ENCODE measurements at regions not wholly inside any gene's neighbourhood (a gene's known extent, or its start where the extent isn't known, plus 50 kb on each side); places are given as distances from the start of the nearest gene placed in this dataset.

- WGBS, 2 donors = 88 to 92% methylated on average over 2 of the region's 2 CpGs
- H3K27me3 ChIP-seq = no peaks in the 10 kb centered on the region
- no peak for DNase-seq
- TF ChIP-seq POLR2AphosphoS5 (IDR thresholded peaks at IDR 0.05) (no peak), EP300 (IDR thresholded peaks at IDR 0.05) (no peak)
- intact Hi-C loops (cut with DNase I) = no loop called here
- H3K4me1 ChIP-seq = no peaks in the 10 kb centered on the region
- H3K9me3 ChIP-seq = no peaks in the 10 kb centered on the region
- no peaks in the 10 kb centered on the region for H3K36me3 ChIP-seq
- no peak overlapping the region for H3K4me3 ChIP-seq
- H3K27ac ChIP-seq = no peak overlapping the region
Observed at GRCh38 chr13:90094357-90094756, 1253.1 kb upstream of the MIR17HG start.

GRCh38 chr13:90098577-90098976 is 1248.9 kb upstream of the MIR17HG start:
- Histone ChIP-seq H3K36me3 (no peaks in the 10 kb centered on the region), H3K4me1 (no peaks in the 10 kb centered on the region), H3K27me3 (no peaks in the 10 kb centered on the region), H3K4me3 (no peak overlapping the region), H3K27ac (no peak overlapping the region), H3K9me3 (no peaks in the 10 kb centered on the region)
- intact Hi-C loops (cut with DNase I) = no loop called here
- no peak for DNase-seq
- WGBS, 2 donors = 88 to 91% methylated on average over 4 of the region's 4 CpGs
- TF ChIP-seq, protein P1, sequence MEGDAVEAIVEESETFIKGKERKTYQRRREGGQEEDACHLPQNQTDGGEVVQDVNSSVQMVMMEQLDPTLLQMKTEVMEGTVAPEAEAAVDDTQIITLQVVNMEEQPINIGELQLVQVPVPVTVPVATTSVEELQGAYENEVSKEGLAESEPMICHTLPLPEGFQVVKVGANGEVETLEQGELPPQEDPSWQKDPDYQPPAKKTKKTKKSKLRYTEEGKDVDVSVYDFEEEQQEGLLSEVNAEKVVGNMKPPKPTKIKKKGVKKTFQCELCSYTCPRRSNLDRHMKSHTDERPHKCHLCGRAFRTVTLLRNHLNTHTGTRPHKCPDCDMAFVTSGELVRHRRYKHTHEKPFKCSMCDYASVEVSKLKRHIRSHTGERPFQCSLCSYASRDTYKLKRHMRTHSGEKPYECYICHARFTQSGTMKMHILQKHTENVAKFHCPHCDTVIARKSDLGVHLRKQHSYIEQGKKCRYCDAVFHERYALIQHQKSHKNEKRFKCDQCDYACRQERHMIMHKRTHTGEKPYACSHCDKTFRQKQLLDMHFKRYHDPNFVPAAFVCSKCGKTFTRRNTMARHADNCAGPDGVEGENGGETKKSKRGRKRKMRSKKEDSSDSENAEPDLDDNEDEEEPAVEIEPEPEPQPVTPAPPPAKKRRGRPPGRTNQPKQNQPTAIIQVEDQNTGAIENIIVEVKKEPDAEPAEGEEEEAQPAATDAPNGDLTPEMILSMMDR (IDR thresholded peaks at IDR 0.05) = no peak
- no peak for TF ChIP-seq EP300 (IDR thresholded peaks at IDR 0.05)

GRCh38 chr13:90099847-90100246 is 1247.6 kb upstream of the MIR17HG start:
- Histone ChIP-seq H3K36me3 (no peaks in the 10 kb centered on the region), H3K9me3 (no peaks in the 10 kb centered on the region), H3K4me3 (no peak overlapping the region), H3K27me3 (no peaks in the 10 kb centered on the region), H3K27ac (no peak overlapping the region), H3K4me1 (no peaks in the 10 kb centered on the region)
- TF ChIP-seq POLR2A (IDR thresholded peaks at IDR 0.05) = no peak
- TF ChIP-seq POLR2AphosphoS5 (IDR thresholded peaks at IDR 0.05) = no peak
- WGBS, 2 donors = 92% methylated on average over 4 of the region's 4 CpGs
- intact Hi-C loops (cut with DNase I) = no loop called here
- DNase-seq = no peak

DNA sequence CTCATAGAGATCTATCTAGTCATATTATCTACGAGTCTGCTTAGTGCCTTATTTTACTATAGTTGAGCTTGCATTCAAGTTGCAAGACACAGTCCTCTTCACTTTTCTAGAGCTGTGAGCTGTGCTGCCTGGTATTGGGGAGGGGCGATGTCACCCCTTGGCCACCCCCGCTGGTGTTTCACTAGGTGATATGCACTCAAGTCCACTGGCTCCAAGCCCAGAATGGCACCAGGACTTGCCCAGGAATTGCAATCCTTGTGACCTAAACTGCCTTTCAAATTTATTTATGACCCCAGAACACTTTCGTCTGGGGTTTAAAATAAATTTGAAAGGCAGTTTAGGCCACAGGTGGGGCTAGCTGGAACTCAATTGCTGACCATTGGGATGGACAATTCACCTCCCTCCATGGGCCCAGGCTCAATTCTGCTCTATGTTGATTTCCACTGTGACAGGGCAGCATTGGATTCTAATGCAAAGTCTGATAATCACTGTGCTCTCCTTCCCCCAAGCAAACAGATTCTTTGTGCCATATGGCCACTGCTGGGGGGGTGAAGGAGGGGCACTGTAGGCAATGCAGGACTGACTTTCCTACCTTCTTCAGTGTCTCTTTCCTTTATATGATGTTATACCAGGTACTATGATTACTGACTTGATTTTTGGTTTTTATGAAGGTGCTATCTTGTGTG is 1244.2 kb upstream of the MIR17HG start:
- Histone ChIP-seq H3K27me3 (no peaks in the 10 kb centered on the region), H3K4me1 (peaks cover 0 to 6% (median 0%) of the 10 kb centered on the region in 4 donors), H3K36me3 (no peaks in the 10 kb centered on the region), H3K4me3 (no peak overlapping the region), H3K27ac (no peak overlapping the region), H3K9me3 (no peaks in the 10 kb centered on the region)
- WGBS, 2 donors = 70 to 84% methylated on average over 4 of the region's 4 CpGs
- TF ChIP-seq, protein P1 (IDR thresholded peaks at IDR 0.05) = no peak
- TF ChIP-seq POLR2A (IDR thresholded peaks at IDR 0.05) (no peak), EP300 (IDR thresholded peaks at IDR 0.05) (no peak), POLR2AphosphoS5 (IDR thresholded peaks at IDR 0.05) (no peak)
- intact Hi-C loops (cut with DNase I) = no loop called here
- no peak for DNase-seq

DNA sequence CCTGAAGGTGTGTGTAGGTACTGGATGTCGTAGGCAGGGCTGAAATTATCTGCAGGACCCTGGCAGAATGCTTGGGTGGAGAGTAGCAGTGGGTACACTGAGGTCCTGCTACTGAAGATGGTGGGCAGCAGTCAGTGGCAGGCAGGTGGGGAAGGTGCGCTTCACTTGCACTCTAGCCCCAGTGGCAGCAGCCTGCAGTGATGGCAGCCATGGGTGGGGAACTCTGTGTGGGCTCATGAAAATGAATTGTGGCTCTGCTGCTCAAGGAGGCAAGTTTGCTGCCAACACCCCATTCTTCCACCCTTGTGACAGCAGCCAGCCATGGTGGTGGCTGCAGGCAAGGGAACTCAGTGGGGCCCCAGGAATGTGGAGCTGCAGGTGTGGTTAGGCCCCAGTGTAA is 1242.7 kb upstream of the MIR17HG start:
- no peaks in the 10 kb centered on the region for H3K36me3 ChIP-seq
- H3K27ac ChIP-seq = no peak overlapping the region
- H3K27me3 ChIP-seq = no peaks in the 10 kb centered on the region
- DNase-seq = no peak
- H3K4me1 ChIP-seq = peaks cover 0 to 6% (median 0%) of the 10 kb centered on the region in 4 donors
- intact Hi-C loops (cut with DNase I) = no loop called here
- 82 to 93% methylated on average over 2 of the region's 2 CpGs for WGBS, 2 donors
- no peaks in the 10 kb centered on the region for H3K9me3 ChIP-seq
- TF ChIP-seq, protein P1 (IDR thresholded peaks at IDR 0.05) = no peak
- TF ChIP-seq POLR2A (IDR thresholded peaks at IDR 0.05) (no peak), POLR2AphosphoS5 (IDR thresholded peaks at IDR 0.05) (no peak), EP300 (IDR thresholded peaks at IDR 0.05) (no peak)
- no peak overlapping the region for H3K4me3 ChIP-seq

DNA sequence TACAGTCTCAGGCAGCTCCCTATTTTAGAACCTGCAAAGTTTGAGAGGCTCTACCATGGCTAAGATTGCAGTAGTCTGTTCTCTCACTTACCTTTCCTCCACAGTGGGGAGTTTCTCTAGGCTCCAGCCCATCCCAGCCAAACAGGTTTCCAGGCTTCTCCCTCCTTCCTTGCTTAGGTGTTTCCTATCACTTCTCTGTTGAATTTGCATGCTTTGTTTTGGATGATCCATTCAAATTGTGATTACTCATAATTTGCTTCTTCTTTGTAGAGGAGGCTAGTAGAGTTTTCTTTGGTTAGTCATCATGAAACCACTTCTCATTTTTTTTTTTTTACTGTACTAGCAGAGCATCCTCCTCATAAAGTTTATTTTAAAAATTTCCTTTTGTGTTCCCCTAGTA is 1242.2 kb upstream of the MIR17HG start:
- Histone ChIP-seq H3K4me3 (no peak overlapping the region), H3K27ac (no peak overlapping the region), H3K4me1 (peaks cover 0 to 6% (median 0%) of the 10 kb centered on the region in 4 donors), H3K9me3 (no peaks in the 10 kb centered on the region), H3K36me3 (no peaks in the 10 kb centered on the region), H3K27me3 (no peaks in the 10 kb centered on the region)
- intact Hi-C loops (cut with DNase I) = no loop called here
- TF ChIP-seq, protein P1 (IDR thresholded peaks at IDR 0.05) = no peak
- TF ChIP-seq POLR2A (IDR thresholded peaks at IDR 0.05) (no peak), POLR2AphosphoS5 (IDR thresholded peaks at IDR 0.05) (no peak), EP300 (IDR thresholded peaks at IDR 0.05) (no peak)
- DNase-seq = no peak

Data from sigmoid colon (tissue), 6 donors.